SW480 (cell line): ENCODE measurements at regions not wholly inside any gene's neighbourhood (a gene's known extent, or its start where the extent isn't known, plus 50 kb on each side); places are given as distances from the start of the nearest gene placed in this dataset.
"Not testable (repeated sequence)": the region's sequence is repeated elsewhere in the genome, so short reads cannot be mapped to it uniquely, and the experiment has no call there.

ENCODE experiments used
- DNase-seq: peaks from one replicate; pipeline ENCODE4 v3.0.0-alpha.2; 2016; ENCODE audit warnings: low spot score

- no peak for DNase-seq
Observed at GRCh38 chr2:42974169-42974720, 181.9 kb upstream of the HAAO start.

GRCh38 chr2:42973726-42974125, 181.3 kb upstream of the HAAO start:
- DNase-seq = no peak

DNA sequence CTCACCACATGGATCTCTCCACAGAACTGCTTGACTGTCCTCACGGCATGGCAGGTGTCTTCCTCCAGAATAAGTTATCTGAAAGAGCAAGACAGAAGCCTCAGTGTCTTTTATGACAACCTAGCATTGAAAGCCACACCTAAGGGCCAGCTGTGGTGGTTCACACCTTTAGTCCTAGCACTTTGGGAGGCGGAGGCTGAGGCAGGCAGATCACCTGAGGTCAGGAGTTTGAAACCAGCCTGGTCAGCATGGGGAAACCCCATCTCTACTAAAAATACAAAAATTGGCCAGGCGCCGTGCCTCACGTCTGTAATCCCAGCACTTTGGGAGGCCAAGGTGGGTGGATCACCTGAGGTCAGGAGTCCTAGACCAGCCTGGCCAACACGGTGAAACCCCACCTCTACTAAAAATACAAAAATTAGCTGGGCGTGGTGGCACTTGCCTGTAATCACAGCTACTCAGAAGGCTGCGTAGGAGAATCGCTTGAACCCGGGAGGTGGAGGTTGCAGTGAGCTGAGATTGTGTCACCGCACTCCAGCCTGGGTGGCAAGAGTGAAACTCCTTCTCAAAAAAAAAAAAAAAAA, 180.6 kb upstream of the HAAO start:
- DNase-seq = not testable (repeated sequence)

- no peak for DNase-seq
Observed at GRCh38 chr2:42971947-42972736, 179.8 kb upstream of the HAAO start.

DNA sequence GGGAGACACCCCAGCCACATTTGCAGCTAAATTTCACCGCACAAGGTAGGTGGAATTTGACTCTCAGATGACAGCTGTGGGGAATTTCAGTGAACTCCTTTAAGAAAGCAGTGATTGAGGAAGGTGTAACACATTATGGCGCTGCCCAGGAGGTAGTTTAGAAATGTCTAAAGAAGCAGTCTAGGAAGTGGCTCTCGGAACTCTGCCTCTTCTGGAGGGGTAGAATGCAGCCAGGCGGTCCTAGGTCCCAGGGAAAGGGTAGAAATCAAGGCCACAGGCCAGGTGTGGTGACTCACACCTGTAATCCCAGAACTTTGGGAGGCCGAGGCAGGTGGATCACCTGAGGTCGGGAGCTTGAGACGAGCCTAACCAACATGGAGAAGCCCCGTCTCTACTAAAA, 179.0 kb upstream of the HAAO start:
- DNase-seq = no peak

GRCh38 chr2:42970151-42970550, 177.8 kb upstream of the HAAO start:
- no peak for DNase-seq

DNA sequence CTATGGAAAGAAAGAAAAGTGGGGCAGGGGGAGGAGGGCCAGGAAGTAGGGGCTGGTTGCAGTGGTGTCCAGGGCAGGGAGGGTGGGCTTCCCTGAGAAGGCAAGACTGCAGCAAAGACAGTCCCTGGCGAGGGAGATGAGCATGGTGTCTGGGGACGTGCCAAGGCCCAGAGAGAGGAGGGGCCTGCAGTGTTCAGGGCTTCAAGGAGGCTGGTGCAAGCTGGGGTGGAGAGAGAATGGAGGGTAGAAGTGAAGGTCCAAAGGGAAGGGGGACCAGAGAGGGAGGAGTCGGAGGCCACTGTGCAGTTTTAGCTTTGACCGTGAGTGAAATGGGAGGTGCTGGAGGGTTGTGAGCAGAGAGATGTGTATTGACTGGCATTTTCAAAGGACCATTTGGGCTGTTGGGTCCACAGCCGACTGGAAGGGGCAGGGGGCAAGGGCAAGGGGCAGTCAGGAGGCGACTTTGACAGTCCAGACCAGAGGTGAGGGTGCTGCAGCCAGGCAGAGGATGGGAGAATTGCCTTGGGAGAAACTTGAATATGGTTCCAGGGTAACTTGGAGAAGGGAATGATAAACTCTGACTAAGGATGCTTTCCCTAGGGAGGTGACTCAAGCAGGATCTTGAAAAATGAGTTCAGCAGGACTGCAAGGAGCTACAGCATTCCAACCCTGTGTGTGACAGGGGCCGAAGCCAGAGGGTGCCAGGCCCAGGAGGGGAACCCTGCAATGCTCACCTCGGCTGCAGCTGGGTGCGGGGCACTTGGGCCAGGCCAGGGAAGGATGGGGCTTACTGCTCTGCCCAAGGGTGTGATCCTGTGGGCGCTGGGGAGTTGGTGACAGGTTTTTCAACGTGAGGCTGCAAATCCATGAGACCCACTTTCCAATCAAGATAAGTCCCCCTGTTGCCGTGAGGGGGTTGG, 177.1 kb upstream of the HAAO start:
- DNase-seq = no peak

- no peak for DNase-seq
Observed at GRCh38 chr2:42967959-42968674, 175.7 kb upstream of the HAAO start.

DNA sequence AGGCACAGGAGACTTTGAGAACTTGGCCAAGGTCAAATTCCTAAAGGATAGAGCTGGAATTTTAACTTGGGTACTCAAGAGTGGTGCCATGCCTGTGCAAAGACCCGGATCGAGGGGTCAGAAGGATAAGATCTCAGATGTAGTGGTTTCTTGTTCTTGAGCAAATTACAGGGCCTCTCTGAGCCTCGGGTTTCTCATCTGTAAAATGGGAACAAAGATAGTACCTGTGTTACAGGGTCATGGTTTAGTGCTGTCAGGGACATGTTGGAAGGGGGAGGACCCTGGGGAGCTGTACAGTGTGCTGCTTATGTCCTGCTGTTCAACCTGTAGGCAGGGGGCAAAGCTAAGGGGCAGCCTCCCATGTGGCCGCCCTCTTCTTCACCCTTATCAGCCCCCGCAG, 173.5 kb upstream of the HAAO start:
- DNase-seq = no peak

DNA sequence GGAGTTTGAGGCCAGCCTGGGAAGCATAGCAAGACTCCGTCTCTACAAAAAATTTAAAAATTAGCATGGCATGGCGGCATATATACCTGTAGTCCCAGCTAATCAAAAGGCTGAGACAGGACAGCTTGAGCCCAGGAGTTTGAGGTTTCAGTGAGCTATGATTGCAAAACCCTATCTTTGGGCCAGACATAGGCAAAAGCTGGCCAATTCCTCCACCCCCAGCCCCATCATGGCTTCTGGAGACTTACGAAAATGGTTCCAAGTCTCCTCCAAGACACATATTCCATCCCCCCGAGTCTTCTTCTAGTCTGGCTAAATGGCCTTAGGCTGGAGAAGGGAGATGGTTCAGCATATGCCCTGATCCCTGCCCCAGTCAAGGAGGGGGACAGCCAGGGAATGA, 172.8 kb upstream of the HAAO start:
- DNase-seq = no peak

DNA sequence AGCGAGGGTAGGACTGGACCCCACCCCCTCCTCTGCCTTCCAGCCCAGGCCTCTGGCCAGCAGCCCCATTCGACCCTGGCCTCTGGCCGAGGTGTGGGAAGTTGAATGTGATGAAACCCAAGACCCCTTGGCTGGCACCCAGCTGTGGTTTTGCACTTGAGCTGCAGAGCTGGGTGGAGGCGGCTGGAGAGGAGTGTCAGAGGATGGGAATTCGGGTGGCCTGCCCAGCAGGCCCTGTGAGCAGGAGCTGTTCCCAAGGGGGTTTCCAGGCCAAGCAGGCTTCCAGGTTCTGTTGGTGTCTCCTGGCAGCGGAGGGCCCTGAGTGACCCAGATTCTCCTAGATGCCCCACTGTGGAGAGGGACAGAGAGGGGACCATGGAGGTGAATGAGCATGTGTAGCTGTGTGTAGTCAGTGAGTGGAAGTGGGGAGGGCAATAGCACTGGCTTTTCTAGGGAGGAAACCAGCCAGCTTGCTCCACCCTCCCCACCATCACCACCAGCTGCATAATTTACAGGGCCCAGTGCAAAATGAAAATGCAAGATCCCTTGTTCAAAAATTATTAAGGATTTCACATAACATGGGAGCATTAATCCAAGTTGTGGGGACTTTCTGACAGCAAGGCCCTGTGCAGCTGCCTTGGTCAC, 172.2 kb upstream of the HAAO start:
- DNase-seq = no peak

GRCh38 chr2:42963452-42964068, 171.2 kb upstream of the HAAO start:
- DNase-seq = no peak

- no peak for DNase-seq
Observed at GRCh38 chr2:42962508-42962953, 170.1 kb upstream of the HAAO start.

- no peak for DNase-seq
Observed at GRCh38 chr2:42961961-42962360, 169.6 kb upstream of the HAAO start.

DNA sequence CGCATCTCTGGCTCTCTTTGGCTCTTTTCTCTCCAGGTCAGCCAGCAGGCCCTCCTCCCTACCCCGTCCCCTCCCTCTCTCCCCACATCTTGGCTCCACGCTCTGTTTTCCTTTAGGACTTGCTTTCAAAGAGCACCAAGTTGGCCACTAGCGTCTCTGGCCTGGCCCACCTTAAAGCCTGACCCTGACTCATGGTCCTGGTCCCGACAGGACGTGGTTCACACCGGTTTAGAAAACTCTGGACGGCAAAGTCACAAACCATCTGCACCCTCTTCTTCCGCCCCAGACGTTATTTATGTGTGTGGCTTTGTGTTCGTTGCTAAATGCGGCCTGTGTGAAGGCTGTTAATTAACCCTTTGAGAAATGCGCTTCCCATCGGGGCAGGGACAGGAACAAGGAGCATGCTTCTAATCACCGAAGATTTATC, 169.0 kb upstream of the HAAO start:
- DNase-seq = no peak

GRCh38 chr2:42960842-42961180, 168.4 kb upstream of the HAAO start:
- DNase-seq = no peak

DNA sequence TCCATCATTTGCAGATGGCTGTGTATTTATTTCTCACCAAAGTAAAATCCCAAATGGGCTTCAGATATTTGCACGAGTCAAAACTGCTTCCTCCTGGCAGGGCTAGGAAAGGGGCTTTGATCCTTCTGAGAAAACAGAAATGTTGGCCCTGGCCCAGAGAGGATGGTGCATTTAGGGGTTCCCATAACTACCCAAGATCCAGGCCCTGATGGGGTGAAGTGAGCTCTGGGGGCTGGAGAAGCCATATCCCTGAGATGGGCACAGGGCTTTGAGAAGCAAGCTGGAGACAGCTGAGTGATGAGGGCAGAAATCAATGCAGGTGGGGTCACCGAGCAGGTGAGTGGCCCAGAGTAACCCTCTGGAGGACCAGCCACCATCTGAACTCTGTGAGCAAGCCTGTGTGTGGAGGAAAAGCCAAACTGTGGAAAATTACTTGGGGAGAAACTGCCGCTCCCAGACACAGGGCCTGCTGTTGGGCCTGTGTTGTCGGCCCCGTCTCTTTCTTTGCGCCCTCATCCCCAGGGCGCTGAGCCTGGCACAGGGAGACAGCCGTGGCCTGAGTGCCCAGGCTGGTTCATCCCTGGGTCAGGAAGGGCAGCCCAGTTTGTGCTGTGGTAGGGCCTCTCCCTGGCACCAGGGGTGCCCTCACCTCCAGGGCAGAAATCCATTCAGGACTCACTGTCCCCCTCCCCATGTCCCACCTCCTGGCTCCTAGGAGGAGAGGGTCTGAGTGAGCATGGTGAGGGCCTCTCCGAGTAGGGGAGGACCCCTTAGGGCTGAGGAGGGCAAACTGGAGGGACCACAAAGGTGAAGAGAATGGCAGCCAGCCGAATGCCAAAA, 167.8 kb upstream of the HAAO start:
- DNase-seq = no peak

DNA sequence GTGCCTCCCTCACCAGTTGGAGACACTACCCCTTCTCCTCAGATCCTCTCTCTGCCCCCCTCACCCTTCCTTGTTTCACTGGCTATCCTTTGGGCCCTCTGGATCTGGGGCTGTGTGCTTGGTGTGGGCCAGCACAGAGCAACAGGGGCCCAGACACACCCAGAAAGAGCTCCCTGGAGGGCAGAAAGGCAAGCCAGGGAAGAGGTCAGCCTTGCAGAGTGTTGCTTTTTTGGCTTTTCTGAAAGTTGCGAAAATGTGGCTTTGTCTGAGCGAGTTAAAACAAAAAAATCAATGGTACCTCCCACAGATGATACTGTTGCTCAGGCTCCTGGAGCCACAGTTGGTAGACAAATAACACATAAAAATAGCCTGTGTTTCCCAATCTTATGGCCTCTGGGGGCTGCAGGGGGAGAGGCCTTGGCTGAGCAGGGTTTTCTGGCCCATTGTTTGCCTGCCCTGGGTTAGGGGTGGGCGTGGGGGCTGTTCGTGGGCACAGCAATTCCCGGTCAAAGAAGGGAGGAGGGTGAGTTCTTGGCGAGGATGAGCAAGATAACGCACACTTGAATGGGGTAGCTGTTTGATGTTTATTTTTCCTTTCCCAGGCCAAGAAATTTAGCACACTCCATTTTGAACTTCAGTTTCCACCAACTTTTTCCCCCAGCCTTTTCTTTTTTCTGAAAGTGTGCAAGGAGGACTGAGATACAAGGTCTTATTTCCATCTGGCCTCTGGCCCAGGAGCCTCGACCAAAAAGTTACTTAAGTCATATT, 167.0 kb upstream of the HAAO start:
- no peak for DNase-seq

- DNase-seq = no peak
Observed at GRCh38 chr2:42958741-42959233, 166.4 kb upstream of the HAAO start.
